Liver (tissue), 8 donors: ENCODE measurements at regions not wholly inside any gene's neighbourhood (a gene's known extent, or its start where the extent isn't known, plus 50 kb on each side); places are given as distances from the start of the nearest gene placed in this dataset.

Experiments used
- DNase-seq: peaks from one replicate; pipeline ENCODE4 v3.0.0-alpha.2; 2017; ENCODE audit warnings: low spot score
- H3K27ac ChIP-seq, 2 donors: one replicate each; pipeline ENCODE4 v1.7.0; 2013; ENCODE audit warnings: inconsistent platforms in 2 of 2, low read length in 2 of 2, control low read depth in 1 of 2, low read depth in 1 of 2, mild to moderate bottlenecking in 1 of 2
- H3K27me3 ChIP-seq, 4 donors: one replicate each; pipeline versions ENCODE4 v1.6.1 to v1.7.0; 2013; ENCODE audit warnings: low read length in 3 of 4, inconsistent platforms in 1 of 4, mild to moderate bottlenecking in 1 of 4, moderate library complexity in 1 of 4; ENCODE audit not compliant: control insufficient read depth in 4 of 4, insufficient read depth in 4 of 4
- H3K36me3 ChIP-seq, 4 donors: one replicate each; pipeline versions ENCODE4 v1.6.1 to v1.7.0; 2013; ENCODE audit warnings: low read length in 3 of 4, mild to moderate bottlenecking in 3 of 4, low read depth in 1 of 4, moderate library complexity in 1 of 4; ENCODE audit not compliant: control insufficient read depth in 4 of 4, insufficient read depth in 3 of 4
- H3K4me1 ChIP-seq, 4 donors: one replicate each; pipeline versions ENCODE4 v1.6.1 to v1.7.0; 2013; ENCODE audit warnings: low read length in 3 of 4, mild to moderate bottlenecking in 3 of 4, moderate library complexity in 1 of 4; ENCODE audit not compliant: control insufficient read depth in 4 of 4, insufficient read depth in 4 of 4
- H3K4me3 ChIP-seq, 3 donors: one replicate each; pipeline versions ENCODE4 v1.6.1 to v1.7.0; 2013; ENCODE audit warnings: low read length in 3 of 3, control low read depth in 1 of 3, low read depth in 1 of 3, mild to moderate bottlenecking in 1 of 3
- H3K9ac ChIP-seq, 2 donors: one replicate each; pipeline ENCODE4 v1.7.0; 2013; ENCODE audit warnings: low read length in 2 of 2, mild to moderate bottlenecking in 2 of 2, moderate library complexity in 2 of 2, control low read depth in 1 of 2, low read depth in 1 of 2
- H3K9me3 ChIP-seq, 4 donors: one replicate each; pipeline versions ENCODE4 v1.6.1 to v1.7.0; 2013; ENCODE audit warnings: low read length in 3 of 4; ENCODE audit not compliant: control insufficient read depth in 4 of 4
- EGR1 ChIP-seq, 2 donors: IDR thresholded peaks; 2 replicates each; pipeline ENCODE4 v1.6.1; 2016 to 2018; ENCODE audit warnings: antibody characterized with exemption in 2 of 2, low read depth in 2 of 2
- FOXA1 ChIP-seq: IDR thresholded peaks from 2 replicates; pipeline ENCODE4 v1.6.1; 2016; ENCODE audit warnings: antibody characterized with exemption
- GABPA ChIP-seq, 2 donors: IDR thresholded peaks in 1 of 2; conservative IDR thresholded peaks in 1 of 2; 2 replicates each; pipeline ENCODE4 v1.6.1; 2016; ENCODE audit warnings: antibody characterized with exemption in 2 of 2, mild to moderate bottlenecking in 1 of 2, moderate library complexity in 1 of 2
- HNF4A ChIP-seq, 2 donors: conservative IDR thresholded peaks; 2 replicates each; pipeline ENCODE4 v1.6.1; 2016; ENCODE audit warnings: antibody characterized with exemption in 2 of 2, mild to moderate bottlenecking in 2 of 2
- HNF4G ChIP-seq: IDR thresholded peaks from 2 replicates; pipeline ENCODE4 v1.6.1; 2016; ENCODE audit warnings: antibody characterized with exemption
- JUND ChIP-seq, 2 donors: IDR thresholded peaks; 2 replicates each; pipeline ENCODE4 v1.6.1; 2016; ENCODE audit warnings: antibody characterized with exemption in 2 of 2
- NR2F2 ChIP-seq: IDR thresholded peaks from 2 replicates; pipeline ENCODE4 v1.6.1; 2016; ENCODE audit warnings: antibody characterized with exemption
- RAD21 ChIP-seq, 2 donors: IDR thresholded peaks; 2 replicates each; pipeline ENCODE4 v1.6.1; 2016; ENCODE audit warnings: antibody characterized with exemption in 2 of 2, mild to moderate bottlenecking in 2 of 2
- RXRA ChIP-seq, 2 donors: IDR thresholded peaks; 2 replicates each; pipeline ENCODE4 v1.6.1; 2017 to 2018; ENCODE audit warnings: antibody characterized with exemption in 2 of 2, mild to moderate bottlenecking in 1 of 2
- SP1 ChIP-seq: IDR thresholded peaks from 2 replicates; pipeline ENCODE4 v1.6.1; 2018; ENCODE audit warnings: antibody characterized with exemption, mild to moderate bottlenecking
- TAF1 ChIP-seq: conservative IDR thresholded peaks from 2 replicates; pipeline ENCODE4 v1.6.1; 2016; ENCODE audit warnings: antibody characterized with exemption, mild to moderate bottlenecking
- YY1 ChIP-seq: IDR thresholded peaks from 2 replicates; pipeline ENCODE4 v1.6.1; 2016; ENCODE audit warnings: antibody characterized with exemption, mild to moderate bottlenecking
- WGBS: extraction: QIAGEN DNeasy Blood & Tissue Kit; methylation state at CpG from one replicate; pipeline ENCODE4 v1.1.7; 2013; 5-methylcytosine and 5-hydroxymethylcytosine counted together
- TF ChIP-seq, protein P1 (sequence below): fragments of 150-350 bp; IDR thresholded peaks from 2 replicates; pipeline ENCODE4 v1.5.1; 2017; ENCODE audit warnings: improper control_type of control experiment, low read depth, low read length; ENCODE audit not compliant: missing input control
- TF ChIP-seq, protein P2 (sequence below): IDR thresholded peaks from 2 replicates; pipeline ENCODE4 v1.6.1; 2016; ENCODE audit warnings: antibody characterized with exemption
- TF ChIP-seq, protein P3 (sequence below): IDR thresholded peaks from 2 replicates; pipeline ENCODE4 v1.6.1; 2016; ENCODE audit warnings: antibody characterized with exemption
- TF ChIP-seq, protein P4 (sequence below): IDR thresholded peaks from 2 replicates; pipeline ENCODE4 v1.6.1; 2016; ENCODE audit warnings: antibody characterized with exemption, mild to moderate bottlenecking
- TF ChIP-seq, protein P5 (sequence below): IDR thresholded peaks from 2 replicates; pipeline ENCODE4 v1.6.1; 2016; ENCODE audit warnings: antibody characterized with exemption
- donor health status: healthy.
- donor health status: healthy.
- donor health status: healthy.
- donor health status: healthy.
- donor health status: healthy.

DNA sequence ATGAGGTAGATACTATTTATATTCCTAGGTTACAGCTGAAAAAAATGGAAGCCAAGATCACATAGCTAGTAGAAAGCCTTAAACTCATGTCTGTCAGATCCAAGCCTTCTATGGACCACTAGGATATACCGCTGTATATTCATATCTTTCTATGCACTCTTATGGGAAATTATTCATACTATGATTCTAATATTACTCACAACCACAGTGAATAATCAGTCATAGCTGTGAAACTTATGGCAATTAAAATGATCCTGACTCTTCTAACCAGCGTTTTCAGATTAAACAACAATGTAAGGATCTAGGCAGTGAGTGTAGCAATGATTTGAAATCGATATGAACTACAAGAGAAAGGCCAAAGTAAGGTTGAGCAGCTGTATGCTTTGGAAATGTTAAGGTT, 111.0 kb downstream of the RASGEF1B start:
- no peak overlapping the region for H3K9ac ChIP-seq
- TF ChIP-seq, protein P1, sequence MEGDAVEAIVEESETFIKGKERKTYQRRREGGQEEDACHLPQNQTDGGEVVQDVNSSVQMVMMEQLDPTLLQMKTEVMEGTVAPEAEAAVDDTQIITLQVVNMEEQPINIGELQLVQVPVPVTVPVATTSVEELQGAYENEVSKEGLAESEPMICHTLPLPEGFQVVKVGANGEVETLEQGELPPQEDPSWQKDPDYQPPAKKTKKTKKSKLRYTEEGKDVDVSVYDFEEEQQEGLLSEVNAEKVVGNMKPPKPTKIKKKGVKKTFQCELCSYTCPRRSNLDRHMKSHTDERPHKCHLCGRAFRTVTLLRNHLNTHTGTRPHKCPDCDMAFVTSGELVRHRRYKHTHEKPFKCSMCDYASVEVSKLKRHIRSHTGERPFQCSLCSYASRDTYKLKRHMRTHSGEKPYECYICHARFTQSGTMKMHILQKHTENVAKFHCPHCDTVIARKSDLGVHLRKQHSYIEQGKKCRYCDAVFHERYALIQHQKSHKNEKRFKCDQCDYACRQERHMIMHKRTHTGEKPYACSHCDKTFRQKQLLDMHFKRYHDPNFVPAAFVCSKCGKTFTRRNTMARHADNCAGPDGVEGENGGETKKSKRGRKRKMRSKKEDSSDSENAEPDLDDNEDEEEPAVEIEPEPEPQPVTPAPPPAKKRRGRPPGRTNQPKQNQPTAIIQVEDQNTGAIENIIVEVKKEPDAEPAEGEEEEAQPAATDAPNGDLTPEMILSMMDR: no peak
- no peak for TF ChIP-seq EGR1 (IDR thresholded peaks at IDR 0.05; ENCODE audit: low read depth in 2 of 2)
- 81% methylated on average over 3 of the region's 3 CpGs for WGBS
- no peak overlapping the region for H3K4me3 ChIP-seq
- H3K4me1 ChIP-seq: peaks cover 0 to 4% (median 0%) of the 10 kb centered on the region in 4 donors
- no peak overlapping the region for H3K27ac ChIP-seq
- no peaks in the 10 kb centered on the region for H3K27me3 ChIP-seq
- H3K9me3 ChIP-seq: no peaks in the 10 kb centered on the region
- no peaks in the 10 kb centered on the region for H3K36me3 ChIP-seq
- no peak for DNase-seq

DNA sequence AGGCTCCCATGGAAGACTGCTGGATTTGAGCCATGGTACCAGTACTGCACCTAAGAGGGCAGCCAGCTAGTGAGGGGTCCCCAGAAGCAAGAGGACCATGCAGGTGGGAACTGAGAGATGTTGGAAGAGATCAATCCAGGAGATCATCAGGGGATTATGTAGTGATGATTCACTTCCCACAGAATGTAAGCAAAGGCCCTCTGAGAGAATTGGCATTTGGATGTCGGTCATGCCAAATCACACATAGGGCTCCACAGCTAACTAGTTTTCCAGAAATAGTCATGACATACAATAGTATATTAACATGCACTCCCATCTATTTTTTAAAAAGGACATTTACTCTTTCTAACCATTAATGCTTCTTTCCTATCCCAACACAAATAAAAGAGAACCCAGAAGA, 112.5 kb downstream of the RASGEF1B start:
- Histone ChIP-seq H3K9me3 (no peaks in the 10 kb centered on the region), H3K27me3 (no peaks in the 10 kb centered on the region), H3K4me3 (no peak overlapping the region), H3K4me1 (peaks cover 0 to 4% (median 0%) of the 10 kb centered on the region in 4 donors), H3K36me3 (no peaks in the 10 kb centered on the region), H3K27ac (no peak overlapping the region), H3K9ac (no peak overlapping the region)
- DNase-seq: no peak
- TF ChIP-seq GABPA (IDR thresholded peaks at IDR 0.05 in 1 of 2, conservative IDR thresholded peaks at IDR 0.05 in 1 of 2) (no peak), RXRA (IDR thresholded peaks at IDR 0.05) (no peak), TAF1 (no peak), YY1 (no peak), HNF4A (conservative IDR thresholded peaks at IDR 0.05) (no peak), JUND (IDR thresholded peaks at IDR 0.05) (no peak), FOXA1 (no peak), NR2F2 (no peak), EGR1 (IDR thresholded peaks at IDR 0.05; ENCODE audit: low read depth in 2 of 2) (no peak), SP1 (no peak), HNF4G (no peak), RAD21 (IDR thresholded peaks at IDR 0.05) (no peak)
- TF ChIP-seq, protein P2, sequence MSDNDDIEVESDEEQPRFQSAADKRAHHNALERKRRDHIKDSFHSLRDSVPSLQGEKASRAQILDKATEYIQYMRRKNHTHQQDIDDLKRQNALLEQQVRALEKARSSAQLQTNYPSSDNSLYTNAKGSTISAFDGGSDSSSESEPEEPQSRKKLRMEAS: no peak
- TF ChIP-seq, protein P3, sequence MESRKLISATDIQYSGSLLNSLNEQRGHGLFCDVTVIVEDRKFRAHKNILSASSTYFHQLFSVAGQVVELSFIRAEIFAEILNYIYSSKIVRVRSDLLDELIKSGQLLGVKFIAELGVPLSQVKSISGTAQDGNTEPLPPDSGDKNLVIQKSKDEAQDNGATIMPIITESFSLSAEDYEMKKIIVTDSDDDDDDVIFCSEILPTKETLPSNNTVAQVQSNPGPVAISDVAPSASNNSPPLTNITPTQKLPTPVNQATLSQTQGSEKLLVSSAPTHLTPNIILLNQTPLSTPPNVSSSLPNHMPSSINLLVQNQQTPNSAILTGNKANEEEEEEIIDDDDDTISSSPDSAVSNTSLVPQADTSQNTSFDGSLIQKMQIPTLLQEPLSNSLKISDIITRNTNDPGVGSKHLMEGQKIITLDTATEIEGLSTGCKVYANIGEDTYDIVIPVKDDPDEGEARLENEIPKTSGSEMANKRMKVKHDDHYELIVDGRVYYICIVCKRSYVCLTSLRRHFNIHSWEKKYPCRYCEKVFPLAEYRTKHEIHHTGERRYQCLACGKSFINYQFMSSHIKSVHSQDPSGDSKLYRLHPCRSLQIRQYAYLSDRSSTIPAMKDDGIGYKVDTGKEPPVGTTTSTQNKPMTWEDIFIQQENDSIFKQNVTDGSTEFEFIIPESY: no peak
- TF ChIP-seq, protein P1: no peak
- TF ChIP-seq, protein P4, sequence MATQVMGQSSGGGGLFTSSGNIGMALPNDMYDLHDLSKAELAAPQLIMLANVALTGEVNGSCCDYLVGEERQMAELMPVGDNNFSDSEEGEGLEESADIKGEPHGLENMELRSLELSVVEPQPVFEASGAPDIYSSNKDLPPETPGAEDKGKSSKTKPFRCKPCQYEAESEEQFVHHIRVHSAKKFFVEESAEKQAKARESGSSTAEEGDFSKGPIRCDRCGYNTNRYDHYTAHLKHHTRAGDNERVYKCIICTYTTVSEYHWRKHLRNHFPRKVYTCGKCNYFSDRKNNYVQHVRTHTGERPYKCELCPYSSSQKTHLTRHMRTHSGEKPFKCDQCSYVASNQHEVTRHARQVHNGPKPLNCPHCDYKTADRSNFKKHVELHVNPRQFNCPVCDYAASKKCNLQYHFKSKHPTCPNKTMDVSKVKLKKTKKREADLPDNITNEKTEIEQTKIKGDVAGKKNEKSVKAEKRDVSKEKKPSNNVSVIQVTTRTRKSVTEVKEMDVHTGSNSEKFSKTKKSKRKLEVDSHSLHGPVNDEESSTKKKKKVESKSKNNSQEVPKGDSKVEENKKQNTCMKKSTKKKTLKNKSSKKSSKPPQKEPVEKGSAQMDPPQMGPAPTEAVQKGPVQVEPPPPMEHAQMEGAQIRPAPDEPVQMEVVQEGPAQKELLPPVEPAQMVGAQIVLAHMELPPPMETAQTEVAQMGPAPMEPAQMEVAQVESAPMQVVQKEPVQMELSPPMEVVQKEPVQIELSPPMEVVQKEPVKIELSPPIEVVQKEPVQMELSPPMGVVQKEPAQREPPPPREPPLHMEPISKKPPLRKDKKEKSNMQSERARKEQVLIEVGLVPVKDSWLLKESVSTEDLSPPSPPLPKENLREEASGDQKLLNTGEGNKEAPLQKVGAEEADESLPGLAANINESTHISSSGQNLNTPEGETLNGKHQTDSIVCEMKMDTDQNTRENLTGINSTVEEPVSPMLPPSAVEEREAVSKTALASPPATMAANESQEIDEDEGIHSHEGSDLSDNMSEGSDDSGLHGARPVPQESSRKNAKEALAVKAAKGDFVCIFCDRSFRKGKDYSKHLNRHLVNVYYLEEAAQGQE: no peak
- TF ChIP-seq, protein P5, sequence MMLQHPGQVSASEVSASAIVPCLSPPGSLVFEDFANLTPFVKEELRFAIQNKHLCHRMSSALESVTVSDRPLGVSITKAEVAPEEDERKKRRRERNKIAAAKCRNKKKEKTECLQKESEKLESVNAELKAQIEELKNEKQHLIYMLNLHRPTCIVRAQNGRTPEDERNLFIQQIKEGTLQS: no peak
- 100% methylated on average over 1 of the region's 1 CpG for WGBS
